Parathyroid adenoma (tissue), 2 donors: ENCODE measurements at regions not wholly inside any gene's neighbourhood (a gene's known extent, or its start where the extent isn't known, plus 50 kb on each side); places are given as distances from the start of the nearest gene placed in this dataset.
"Not testable (repeated sequence)": the region's sequence is repeated elsewhere in the genome, so short reads cannot be mapped to it uniquely, and the experiment has no call there.

Source experiments
- H2AFZ ChIP-seq: fragments of 300-600 bp; sonication (generic); one replicate; pipeline ENCODE4 v1.7.0; 2017; ENCODE audit warnings: antibody characterized with exemption, mild to moderate bottlenecking
- H3K27ac ChIP-seq: fragments of 300-600 bp; sonication (generic); one replicate; pipeline ENCODE4 v1.7.0; 2017
- H3K27me3 ChIP-seq: fragments of 300-600 bp; sonication (generic); one replicate; pipeline ENCODE4 v1.7.0; 2017; ENCODE audit warnings: low read length; ENCODE audit not compliant: control insufficient read depth, insufficient read depth
- H3K36me3 ChIP-seq: fragments of 300-600 bp; sonication (generic); one replicate; pipeline ENCODE4 v1.7.0; 2017; ENCODE audit warnings: low read length; ENCODE audit not compliant: control insufficient read depth, insufficient read depth
- H3K4me1 ChIP-seq: fragments of 300-600 bp; sonication (generic); one replicate; pipeline ENCODE4 v1.7.0; 2017; ENCODE audit warnings: control low read depth
- H3K4me2 ChIP-seq: fragments of 300-600 bp; sonication (generic); one replicate; pipeline ENCODE4 v1.7.0; 2017; ENCODE audit warnings: low read length
- H3K4me3 ChIP-seq: fragments of 300-600 bp; sonication (generic); one replicate; pipeline ENCODE4 v1.7.0; 2017; ENCODE audit warnings: low read depth, low read length
- H3K79me2 ChIP-seq: fragments of 300-600 bp; sonication (generic); one replicate; pipeline ENCODE4 v1.7.0; 2017; ENCODE audit warnings: control low read depth
- H3K9ac ChIP-seq: fragments of 300-600 bp; sonication (generic); one replicate; pipeline ENCODE4 v1.7.0; 2017; ENCODE audit warnings: mild to moderate bottlenecking
- H3K9me3 ChIP-seq: fragments of 300-600 bp; sonication (generic); one replicate; pipeline ENCODE4 v1.7.0; 2017; ENCODE audit warnings: low read length; ENCODE audit not compliant: control insufficient read depth
- CTCF ChIP-seq: fragments of 300-600 bp; sonication (generic); IDR thresholded peaks from one replicate; pipeline ENCODE4 v1.7.0; 2017; ENCODE audit warnings: antibody characterized with exemption, mild to moderate bottlenecking
- donor health status: primary hyperparathyroidism.

DNA sequence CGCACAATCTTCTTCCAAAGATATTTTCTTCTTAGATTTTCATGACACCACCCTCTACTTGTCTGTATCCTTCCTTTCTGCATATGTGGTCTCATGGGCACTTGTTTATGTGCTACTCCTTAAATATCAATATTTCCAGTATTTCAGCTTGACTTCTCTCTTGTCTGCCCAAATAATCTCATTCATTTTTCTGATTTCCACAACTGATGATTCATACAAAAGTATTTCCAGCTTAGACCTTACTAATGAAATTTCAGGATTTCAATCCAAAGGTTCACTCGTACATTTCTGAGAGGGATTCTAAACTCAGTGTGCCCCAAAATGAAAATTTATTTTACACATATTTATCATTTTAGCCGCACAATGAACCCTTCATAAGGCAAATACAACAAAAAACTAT, 928.9 kb upstream of the C9orf72 start:
- no peaks in the 10 kb centered on the region for H3K9me3 ChIP-seq
- H3K27me3 ChIP-seq = no peaks in the 10 kb centered on the region
- no peak overlapping the region for H3K4me3 ChIP-seq
- H3K4me2 ChIP-seq = no peak overlapping the region
- no peak for TF ChIP-seq CTCF
- H3K9ac ChIP-seq = no peak overlapping the region
- H3K27ac ChIP-seq = no peak overlapping the region
- H3K4me1 ChIP-seq = no peaks in the 10 kb centered on the region
- no peaks in the 10 kb centered on the region for H3K36me3 ChIP-seq
- H3K79me2 ChIP-seq = no peaks in the 10 kb centered on the region
- H2AFZ ChIP-seq = no peak overlapping the region

DNA sequence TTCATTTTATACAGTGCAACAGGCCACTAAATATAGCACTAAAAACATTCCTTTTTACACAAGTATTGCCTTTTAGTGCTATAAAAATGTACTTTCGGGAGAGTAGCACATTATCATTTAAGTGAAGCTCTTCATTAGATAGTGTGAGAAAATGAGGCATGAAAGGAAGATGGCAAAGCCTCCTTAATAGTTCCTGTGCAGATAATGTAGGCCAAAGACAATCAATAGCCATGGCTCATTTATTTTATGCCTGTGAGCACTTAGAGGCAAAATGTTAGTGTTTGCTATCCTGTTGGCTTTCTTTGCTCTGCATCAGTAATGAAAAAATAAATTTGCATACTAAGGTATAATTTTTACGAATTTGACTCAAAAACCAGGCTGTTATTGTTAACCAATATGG, 929.5 kb upstream of the C9orf72 start:
- Histone ChIP-seq H3K4me1 (no peaks in the 10 kb centered on the region), H3K4me2 (no peak overlapping the region), H3K9ac (no peak overlapping the region), H3K79me2 (no peaks in the 10 kb centered on the region), H3K27me3 (no peaks in the 10 kb centered on the region), H3K36me3 (no peaks in the 10 kb centered on the region), H3K4me3 (no peak overlapping the region), H3K27ac (no peak overlapping the region), H3K9me3 (no peaks in the 10 kb centered on the region), H2AFZ (no peak overlapping the region)
- TF ChIP-seq CTCF = no peak

DNA sequence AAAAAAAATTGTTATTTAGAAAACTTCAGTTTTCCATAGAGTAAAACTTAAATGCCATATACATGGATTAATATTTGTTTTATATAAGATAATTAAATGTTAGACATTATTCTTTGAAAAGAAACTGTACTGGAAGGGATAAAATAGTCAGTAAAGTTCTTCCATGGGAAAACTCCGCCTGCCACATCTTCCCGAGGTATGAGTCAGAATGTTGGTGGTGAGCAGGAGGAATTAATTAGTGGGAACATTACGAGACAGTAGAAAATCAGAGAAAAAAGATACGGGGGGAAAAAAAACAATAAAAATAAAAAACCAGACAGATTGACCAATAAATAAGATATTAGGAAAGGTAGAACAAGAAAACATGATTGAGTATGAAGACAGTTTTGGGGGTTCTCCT, 930.3 kb upstream of the C9orf72 start:
- no peaks in the 10 kb centered on the region for H3K79me2 ChIP-seq
- H3K4me1 ChIP-seq = no peaks in the 10 kb centered on the region
- H2AFZ ChIP-seq = no peak overlapping the region

GRCh38 chr9:28518439-28518838, 945.2 kb upstream of the C9orf72 start:
- no peaks in the 10 kb centered on the region for H3K27me3 ChIP-seq
- no peak overlapping the region for H3K9ac ChIP-seq
- H2AFZ ChIP-seq = no peak overlapping the region
- no peaks in the 10 kb centered on the region for H3K36me3 ChIP-seq
- H3K4me3 ChIP-seq = no peak overlapping the region
- H3K4me1 ChIP-seq = no peaks in the 10 kb centered on the region
- no peaks in the 10 kb centered on the region for H3K79me2 ChIP-seq
- no peak overlapping the region for H3K4me2 ChIP-seq
- no peak for TF ChIP-seq CTCF
- H3K27ac ChIP-seq = no peak overlapping the region
- H3K9me3 ChIP-seq = no peaks in the 10 kb centered on the region

More for the DNA sequence above, 930.3 kb upstream of the C9orf72 start:
- no peak for TF ChIP-seq CTCF
- Histone ChIP-seq H3K36me3 (no peaks in the 10 kb centered on the region), H3K4me3 (no peak overlapping the region), H3K27me3 (no peaks in the 10 kb centered on the region), H3K9me3 (no peaks in the 10 kb centered on the region), H3K4me2 (no peak overlapping the region), H3K9ac (no peak overlapping the region), H3K27ac (no peak overlapping the region)

GRCh38 chr9:28524309-28524708, 951.0 kb upstream of the C9orf72 start:
- not testable (repeated sequence) for H3K27me3 ChIP-seq, H3K79me2 ChIP-seq, H3K36me3 ChIP-seq, H3K4me2 ChIP-seq, H3K9ac ChIP-seq, H2AFZ ChIP-seq, H3K4me3 ChIP-seq, H3K9me3 ChIP-seq, H3K4me1 ChIP-seq, H3K27ac ChIP-seq
